Osteoblast (primary cell): ENCODE measurements at regions not wholly inside any gene's neighbourhood (a gene's known extent, or its start where the extent isn't known, plus 50 kb on each side); places are given as distances from the start of the nearest gene placed in this dataset.

ENCODE experiments used
- DNase-seq: peaks from one replicate; pipeline ENCODE4 v3.0.0; 2011; ENCODE audit warnings: low spot score, mixed read lengths; ENCODE audit not compliant: insufficient read length; ENCODE audit errors: missing footprints
- H2AFZ ChIP-seq: 2 replicates; pipeline ENCODE4 v1.6.0; 2011; ENCODE audit warnings: mild to moderate bottlenecking, low read length
- H3K27ac ChIP-seq: 2 replicates; pipeline ENCODE4 v1.5.1; 2011; ENCODE audit warnings: mild to moderate bottlenecking, low read depth, low read length, moderate library complexity
- H3K27me3 ChIP-seq: 2 replicates; pipeline ENCODE4 v1.6.0; 2012; ENCODE audit warnings: mild to moderate bottlenecking, control low read depth, inconsistent platforms, low read length, moderate library complexity; ENCODE audit not compliant: insufficient read depth
- H3K36me3 ChIP-seq: 2 replicates; pipeline ENCODE4 v1.5.1; 2011; ENCODE audit warnings: mild to moderate bottlenecking, low read length, control low read depth, moderate library complexity; ENCODE audit not compliant: insufficient read depth
- H3K4me1 ChIP-seq: 2 replicates; pipeline ENCODE4 v1.5.1; 2011; ENCODE audit warnings: mild to moderate bottlenecking, low read length, control low read depth, moderate library complexity; ENCODE audit not compliant: insufficient read depth
- H3K4me2 ChIP-seq: 2 replicates; pipeline ENCODE4 v1.6.0; 2011; ENCODE audit warnings: mild to moderate bottlenecking, low read length; ENCODE audit not compliant: insufficient read depth
- H3K4me3 ChIP-seq: fragments of 200-600 bp; sonication (generic); 3 replicates; pipeline ENCODE4 v1.5.1; 2012; ENCODE audit warnings: mild to moderate bottlenecking, low read length, inconsistent platforms; ENCODE audit not compliant: insufficient read depth
- H3K79me2 ChIP-seq: 2 replicates; pipeline ENCODE4 v1.6.0; 2012; ENCODE audit warnings: mild to moderate bottlenecking, low read length, control low read depth, inconsistent platforms; ENCODE audit not compliant: insufficient read depth
- H3K9me3 ChIP-seq: 2 replicates; pipeline ENCODE4 v1.5.1; 2011; ENCODE audit warnings: low read depth, low read length, control low read depth
- H4K20me1 ChIP-seq: 2 replicates; pipeline ENCODE4 v1.6.0; 2012; ENCODE audit warnings: mild to moderate bottlenecking, low read length, control low read depth; ENCODE audit not compliant: insufficient read depth
- TF ChIP-seq, protein P1 (sequence below): IDR thresholded peaks from 2 replicates; pipeline ENCODE4 v1.5.1; 2011; ENCODE audit warnings: mild to moderate bottlenecking, low read depth, low read length, moderate library complexity; ENCODE audit errors: extremely low read depth

DNA sequence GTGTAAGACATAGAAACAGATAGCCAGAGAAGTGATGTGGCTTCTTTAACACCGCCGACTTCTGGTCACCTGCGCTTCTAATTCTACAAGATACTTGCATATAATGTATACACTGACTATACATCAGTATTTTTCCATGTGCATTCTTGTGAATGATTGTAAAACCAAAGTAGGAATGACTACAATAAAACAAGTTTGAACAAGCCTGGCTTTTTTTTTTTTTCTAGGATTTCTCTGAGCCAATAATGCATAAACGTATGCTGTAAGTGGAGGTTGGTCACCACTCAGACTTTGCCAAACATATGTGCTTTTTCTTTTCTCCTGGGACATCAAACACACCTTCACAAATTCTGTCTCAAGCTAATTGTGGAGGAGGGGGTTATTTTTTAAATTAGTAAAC, 237.8 kb upstream of the KIRREL3 start:
- no peak overlapping the region for H2AFZ ChIP-seq
- no peaks in the 10 kb centered on the region for H3K27me3 ChIP-seq
- H3K36me3 ChIP-seq = no peaks in the 10 kb centered on the region
- no peak overlapping the region for H3K4me3 ChIP-seq
- no peaks in the 10 kb centered on the region for H4K20me1 ChIP-seq
- H3K79me2 ChIP-seq = no peaks in the 10 kb centered on the region
- no peak for DNase-seq
- H3K4me1 ChIP-seq = no peaks in the 10 kb centered on the region
- H3K4me2 ChIP-seq = no peak overlapping the region
- TF ChIP-seq, protein P1, sequence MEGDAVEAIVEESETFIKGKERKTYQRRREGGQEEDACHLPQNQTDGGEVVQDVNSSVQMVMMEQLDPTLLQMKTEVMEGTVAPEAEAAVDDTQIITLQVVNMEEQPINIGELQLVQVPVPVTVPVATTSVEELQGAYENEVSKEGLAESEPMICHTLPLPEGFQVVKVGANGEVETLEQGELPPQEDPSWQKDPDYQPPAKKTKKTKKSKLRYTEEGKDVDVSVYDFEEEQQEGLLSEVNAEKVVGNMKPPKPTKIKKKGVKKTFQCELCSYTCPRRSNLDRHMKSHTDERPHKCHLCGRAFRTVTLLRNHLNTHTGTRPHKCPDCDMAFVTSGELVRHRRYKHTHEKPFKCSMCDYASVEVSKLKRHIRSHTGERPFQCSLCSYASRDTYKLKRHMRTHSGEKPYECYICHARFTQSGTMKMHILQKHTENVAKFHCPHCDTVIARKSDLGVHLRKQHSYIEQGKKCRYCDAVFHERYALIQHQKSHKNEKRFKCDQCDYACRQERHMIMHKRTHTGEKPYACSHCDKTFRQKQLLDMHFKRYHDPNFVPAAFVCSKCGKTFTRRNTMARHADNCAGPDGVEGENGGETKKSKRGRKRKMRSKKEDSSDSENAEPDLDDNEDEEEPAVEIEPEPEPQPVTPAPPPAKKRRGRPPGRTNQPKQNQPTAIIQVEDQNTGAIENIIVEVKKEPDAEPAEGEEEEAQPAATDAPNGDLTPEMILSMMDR = no peak
- no peaks in the 10 kb centered on the region for H3K9me3 ChIP-seq
- H3K27ac ChIP-seq = no peak overlapping the region

DNA sequence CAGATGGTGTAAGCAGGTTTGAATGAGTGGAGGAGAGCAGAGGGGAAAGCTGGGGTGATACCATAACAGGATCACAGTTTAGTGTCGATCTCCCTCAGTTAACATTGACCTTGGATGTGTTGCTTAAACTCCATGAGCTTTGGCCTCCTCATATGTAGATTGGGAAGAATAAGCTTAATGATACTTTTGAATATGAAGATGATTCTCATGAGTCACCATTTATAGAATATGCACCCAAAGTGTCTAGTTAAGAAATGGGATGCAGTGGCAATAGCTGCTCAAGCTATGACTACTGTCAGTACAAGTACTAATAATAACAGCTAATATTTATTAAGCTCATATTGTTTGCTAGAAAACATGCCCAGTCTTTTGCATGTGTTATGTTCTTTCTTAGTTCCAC, 236.2 kb upstream of the KIRREL3 start:
- H3K4me1 ChIP-seq = no peaks in the 10 kb centered on the region
- H3K27me3 ChIP-seq = no peaks in the 10 kb centered on the region
- TF ChIP-seq, protein P1 = no peak
- H4K20me1 ChIP-seq = no peaks in the 10 kb centered on the region
- H3K27ac ChIP-seq = no peak overlapping the region
- no peak overlapping the region for H3K4me3 ChIP-seq
- no peaks in the 10 kb centered on the region for H3K9me3 ChIP-seq
- H2AFZ ChIP-seq = no peak overlapping the region
- no peaks in the 10 kb centered on the region for H3K79me2 ChIP-seq
- H3K4me2 ChIP-seq = no peak overlapping the region
- H3K36me3 ChIP-seq = no peaks in the 10 kb centered on the region
- DNase-seq = no peak

DNA sequence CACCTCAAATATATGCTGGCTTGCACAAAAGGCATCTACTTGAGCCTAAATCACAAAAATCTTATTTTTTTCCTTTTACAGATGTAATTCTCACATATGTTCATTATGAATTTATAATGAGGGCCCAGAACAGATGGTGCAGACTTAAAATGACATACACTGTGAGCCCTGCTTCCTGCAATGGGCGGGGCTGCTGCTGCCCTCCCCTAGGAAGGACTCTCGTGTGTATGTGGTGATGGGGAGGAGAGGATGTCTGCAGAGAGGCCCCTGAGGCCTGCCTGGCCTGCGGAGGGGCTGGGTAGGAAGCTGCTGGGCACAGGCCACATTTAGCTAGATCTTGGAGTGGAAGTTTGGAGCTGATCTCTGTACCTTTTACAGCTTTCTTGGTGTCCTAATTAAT, 233.4 kb upstream of the KIRREL3 start:
- Histone ChIP-seq H3K27ac (no peak overlapping the region), H3K79me2 (no peaks in the 10 kb centered on the region), H3K4me1 (no peaks in the 10 kb centered on the region), H2AFZ (no peak overlapping the region), H3K27me3 (no peaks in the 10 kb centered on the region), H3K4me3 (no peak overlapping the region), H3K9me3 (no peaks in the 10 kb centered on the region), H3K36me3 (no peaks in the 10 kb centered on the region), H4K20me1 (no peaks in the 10 kb centered on the region), H3K4me2 (no peak overlapping the region)
- TF ChIP-seq, protein P1 = no peak
- no peak for DNase-seq

DNA sequence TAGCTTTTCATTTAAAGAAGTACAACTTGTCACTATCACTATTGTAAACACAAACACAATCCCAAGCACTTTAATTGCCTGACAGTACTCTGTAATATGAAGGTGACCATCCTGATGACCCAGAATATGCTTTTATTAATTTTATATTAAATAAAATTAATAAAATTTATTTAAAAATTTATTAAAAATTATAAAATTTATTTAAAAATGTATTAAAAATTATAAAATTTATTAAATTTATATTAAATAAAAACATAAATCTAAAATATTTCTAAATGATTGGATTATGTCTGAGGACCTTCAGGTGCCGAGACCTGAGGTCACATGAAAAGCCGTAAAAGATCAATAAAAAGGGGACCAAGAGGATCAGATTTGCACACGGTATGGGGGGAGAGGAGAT, 229.8 kb upstream of the KIRREL3 start:
- Histone ChIP-seq H2AFZ (no peak overlapping the region), H3K4me3 (no peak overlapping the region), H4K20me1 (no peaks in the 10 kb centered on the region), H3K4me1 (no peaks in the 10 kb centered on the region), H3K9me3 (no peaks in the 10 kb centered on the region), H3K4me2 (no peak overlapping the region), H3K79me2 (no peaks in the 10 kb centered on the region), H3K27me3 (no peaks in the 10 kb centered on the region), H3K27ac (no peak overlapping the region), H3K36me3 (no peaks in the 10 kb centered on the region)
- TF ChIP-seq, protein P1 = no peak
- no peak for DNase-seq
